NT2/D1 (cell line): ENCODE measurements at regions not wholly inside any gene's neighbourhood (a gene's known extent, or its start where the extent isn't known, plus 50 kb on each side); places are given as distances from the start of the nearest gene placed in this dataset.

Experiments used
- DNase-seq: peaks from one replicate; pipeline ENCODE4 v3.0.0-alpha.2; 2011; ENCODE audit warnings: low read depth, low spot score
- H3K27me3 ChIP-seq: 2 replicates; pipeline ENCODE4 v1.6.0; 2011; ENCODE audit warnings: mild to moderate bottlenecking; ENCODE audit not compliant: insufficient read length, insufficient read depth
- H3K36me3 ChIP-seq: 2 replicates; pipeline ENCODE4 v1.6.1; 2011; ENCODE audit warnings: mild to moderate bottlenecking, low read length, mixed read lengths; ENCODE audit not compliant: insufficient read depth, insufficient read length
- H3K4me1 ChIP-seq: 2 replicates; pipeline ENCODE4 v1.5.1; 2011; ENCODE audit not compliant: insufficient read depth, insufficient read length
- H3K4me3 ChIP-seq: 2 replicates; pipeline ENCODE4 v1.5.1; 2011; ENCODE audit warnings: low read depth; ENCODE audit not compliant: insufficient read length
- H3K9ac ChIP-seq: 2 replicates; pipeline ENCODE4 v1.6.0; 2011; ENCODE audit warnings: low read depth; ENCODE audit not compliant: insufficient read length
- H3K9me3 ChIP-seq: 2 replicates; pipeline ENCODE4 v1.5.1; 2011; ENCODE audit warnings: mild to moderate bottlenecking, low read length; ENCODE audit not compliant: insufficient read depth
- SUZ12 ChIP-seq: IDR thresholded peaks from 2 replicates; pipeline ENCODE4 v1.6.1; 2011; ENCODE audit not compliant: insufficient read length, insufficient read depth; ENCODE audit errors: extremely low read depth
- YY1 ChIP-seq: IDR thresholded peaks from 2 replicates; pipeline ENCODE4 v1.6.1; 2011; ENCODE audit not compliant: insufficient read length, insufficient read depth
- ZNF274 ChIP-seq: IDR thresholded peaks from 2 replicates; pipeline ENCODE4 v1.6.1; 2011; ENCODE audit warnings: mild to moderate bottlenecking, low read depth, low read length

GRCh38 chr16:51317575-51317974, 166.5 kb upstream of the SALL1 start:
- Histone ChIP-seq H3K9me3 (peaks cover 16% of the 10 kb centered on the region; the same call in 1 of the 2 replicates), H3K4me3 (no peak overlapping the region), H3K27me3 (no peaks in the 10 kb centered on the region), H3K9ac (no peak overlapping the region), H3K4me1 (no peaks in the 10 kb centered on the region), H3K36me3 (no peaks in the 10 kb centered on the region)
- no peak for DNase-seq
- TF ChIP-seq ZNF274 (no peak), SUZ12 (no peak), YY1 (no peak)

- Histone ChIP-seq H3K9me3 (peaks cover 16% of the 10 kb centered on the region; the same call in 1 of the 2 replicates), H3K4me1 (no peaks in the 10 kb centered on the region), H3K9ac (no peak overlapping the region), H3K27me3 (no peaks in the 10 kb centered on the region), H3K4me3 (no peak overlapping the region), H3K36me3 (no peaks in the 10 kb centered on the region)
- TF ChIP-seq YY1 = no peak
- TF ChIP-seq ZNF274 = no peak
- no peak for TF ChIP-seq SUZ12
- DNase-seq = no peak
These were observed 162.1 kb upstream of the SALL1 start for GRCh38 chr16:51313198-51313597.

- H3K27me3 ChIP-seq = no peaks in the 10 kb centered on the region
- no peaks in the 10 kb centered on the region for H3K4me1 ChIP-seq
- no peak overlapping the region for H3K9ac ChIP-seq
- peaks cover 16% of the 10 kb centered on the region; the same call in 1 of the 2 replicates for H3K9me3 ChIP-seq
- no peaks in the 10 kb centered on the region for H3K36me3 ChIP-seq
- TF ChIP-seq ZNF274 (no peak), SUZ12 (no peak), YY1 (no peak)
- no peak for DNase-seq
- H3K4me3 ChIP-seq = no peak overlapping the region
These were observed 161.5 kb upstream of the SALL1 start for GRCh38 chr16:51312363-51313150.

- no peak for DNase-seq
- Histone ChIP-seq H3K4me1 (peaks cover 5% of the 10 kb centered on the region), H3K36me3 (no peaks in the 10 kb centered on the region), H3K27me3 (no peaks in the 10 kb centered on the region), H3K9me3 (peaks cover 16% of the 10 kb centered on the region; the same call in 1 of the 2 replicates), H3K9ac (no peak overlapping the region), H3K4me3 (no peak overlapping the region)
- TF ChIP-seq SUZ12 (no peak), ZNF274 (no peak), YY1 (no peak)
These were observed 159.1 kb upstream of the SALL1 start for GRCh38 chr16:51310159-51310558.

- peaks cover 5% of the 10 kb centered on the region for H3K4me1 ChIP-seq
- no peak for DNase-seq
- no peaks in the 10 kb centered on the region for H3K27me3 ChIP-seq
- TF ChIP-seq ZNF274 = no peak
- no peaks in the 10 kb centered on the region for H3K9me3 ChIP-seq
- no peaks in the 10 kb centered on the region for H3K36me3 ChIP-seq
- no peak overlapping the region for H3K4me3 ChIP-seq
- no peak overlapping the region for H3K9ac ChIP-seq
These were observed 156.0 kb upstream of the SALL1 start for GRCh38 chr16:51306886-51307595.

GRCh38 chr16:51306116-51306515, 155.0 kb upstream of the SALL1 start:
- Histone ChIP-seq H3K4me3 (no peak overlapping the region), H3K4me1 (peaks cover 5% of the 10 kb centered on the region), H3K36me3 (no peaks in the 10 kb centered on the region), H3K27me3 (no peaks in the 10 kb centered on the region), H3K9ac (no peak overlapping the region), H3K9me3 (no peaks in the 10 kb centered on the region)
- TF ChIP-seq YY1 (no peak), ZNF274 (no peak), SUZ12 (no peak)
- no peak for DNase-seq

GRCh38 chr16:51305337-51305736, 154.3 kb upstream of the SALL1 start:
- no peak for DNase-seq
- H3K27me3 ChIP-seq = no peaks in the 10 kb centered on the region
- H3K36me3 ChIP-seq = no peaks in the 10 kb centered on the region
- TF ChIP-seq SUZ12 (no peak), ZNF274 (no peak), YY1 (no peak)
- no peak overlapping the region for H3K4me3 ChIP-seq
- H3K4me1 ChIP-seq = peaks cover 5% of the 10 kb centered on the region
- no peaks in the 10 kb centered on the region for H3K9me3 ChIP-seq
- H3K9ac ChIP-seq = no peak overlapping the region
